ENCODE measurements at regions not wholly inside any gene's neighbourhood (a gene's known extent, or its start where the extent isn't known, plus 50 kb on each side); places are given as distances from the start of the nearest gene placed in this dataset.

DNA sequence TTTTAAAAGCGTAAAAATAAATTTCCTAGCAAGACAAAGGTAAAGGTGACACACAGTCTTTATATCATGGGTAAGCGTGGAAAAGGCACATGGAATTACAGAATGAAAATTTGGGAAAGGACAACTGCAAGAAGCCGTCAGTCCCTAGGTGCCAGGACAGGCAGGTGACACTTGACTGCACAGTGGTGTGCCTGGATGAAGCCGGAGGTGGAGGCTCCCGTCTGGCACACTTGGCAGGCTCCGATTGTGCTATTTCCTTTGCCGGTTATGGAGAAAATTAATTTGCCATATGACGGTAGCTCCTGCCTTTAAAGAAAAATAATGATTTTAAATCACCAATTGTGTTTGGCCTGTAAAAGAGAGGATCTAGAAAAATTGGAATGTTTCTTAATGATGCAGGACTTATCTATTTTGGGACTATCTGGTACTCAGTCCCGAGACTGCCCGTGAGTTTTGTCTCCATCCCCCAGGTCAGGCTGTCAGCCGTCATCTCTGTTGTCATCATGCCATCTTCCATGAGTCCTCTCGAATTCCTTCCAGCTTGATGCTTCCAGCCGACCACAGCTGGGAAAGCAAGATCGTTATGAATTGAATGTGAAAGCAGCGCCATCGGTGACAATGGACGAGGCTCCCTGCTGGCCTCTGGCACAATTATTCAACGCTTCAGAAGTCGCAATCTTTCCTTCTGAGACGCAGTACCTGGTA, 56.2 kb upstream of the MGMT start:
- Histone ChIP-seq H3K27me3 (peaks cover 7% of the 10 kb centered on the region), H3K36me3 (replicated peaks; ENCODE audit: insufficient read depth, low read depth) (no peaks in the 10 kb centered on the region), H3K9me3 (ENCODE audit: low read depth) (no peaks in the 10 kb centered on the region), H3K79me2 (no peaks in the 10 kb centered on the region), H4K20me1 (ENCODE audit: insufficient read depth, poor library complexity, severe bottlenecking) (no peaks in the 10 kb centered on the region), H3K9me2 (replicated peaks; ENCODE audit: insufficient read depth) (no peaks in the 10 kb centered on the region), H3K4me2 (no peak overlapping the region), H2AFZ (no peak overlapping the region), H3K4me1 (ENCODE audit: insufficient read depth) (no peaks in the 10 kb centered on the region), H3K4me3 (no peak overlapping the region), H3K27ac (no peak overlapping the region)
- DNase-seq (ENCODE audit: low spot score): no peak
- TF ChIP-seq EZH2 (IDR thresholded peaks at IDR 0.05; ENCODE audit: borderline replicate concordance) (no peak), EZH2phosphoT487 (IDR thresholded peaks at IDR 0.05; ENCODE audit: low read depth, severe bottlenecking, unreplicated experiment) (no peak)
- TF ChIP-seq, protein P1, sequence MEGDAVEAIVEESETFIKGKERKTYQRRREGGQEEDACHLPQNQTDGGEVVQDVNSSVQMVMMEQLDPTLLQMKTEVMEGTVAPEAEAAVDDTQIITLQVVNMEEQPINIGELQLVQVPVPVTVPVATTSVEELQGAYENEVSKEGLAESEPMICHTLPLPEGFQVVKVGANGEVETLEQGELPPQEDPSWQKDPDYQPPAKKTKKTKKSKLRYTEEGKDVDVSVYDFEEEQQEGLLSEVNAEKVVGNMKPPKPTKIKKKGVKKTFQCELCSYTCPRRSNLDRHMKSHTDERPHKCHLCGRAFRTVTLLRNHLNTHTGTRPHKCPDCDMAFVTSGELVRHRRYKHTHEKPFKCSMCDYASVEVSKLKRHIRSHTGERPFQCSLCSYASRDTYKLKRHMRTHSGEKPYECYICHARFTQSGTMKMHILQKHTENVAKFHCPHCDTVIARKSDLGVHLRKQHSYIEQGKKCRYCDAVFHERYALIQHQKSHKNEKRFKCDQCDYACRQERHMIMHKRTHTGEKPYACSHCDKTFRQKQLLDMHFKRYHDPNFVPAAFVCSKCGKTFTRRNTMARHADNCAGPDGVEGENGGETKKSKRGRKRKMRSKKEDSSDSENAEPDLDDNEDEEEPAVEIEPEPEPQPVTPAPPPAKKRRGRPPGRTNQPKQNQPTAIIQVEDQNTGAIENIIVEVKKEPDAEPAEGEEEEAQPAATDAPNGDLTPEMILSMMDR (IDR thresholded peaks at IDR 0.05; ENCODE audit: poor library complexity): no peak
- WGBS (ENCODE audit: low lambda C conversion rate, missing lambda C conversion rate): 83% methylated on average over 20 of the region's 20 CpGs

GRCh38 chr10:129411393-129411705, 55.7 kb upstream of the MGMT start:
- peaks cover 7% of the 10 kb centered on the region for H3K27me3 ChIP-seq
- no peaks in the 10 kb centered on the region for H3K9me2 ChIP-seq (replicated peaks; ENCODE audit: insufficient read depth)
- no peaks in the 10 kb centered on the region for H3K4me1 ChIP-seq (ENCODE audit: insufficient read depth)
- no peak overlapping the region for H2AFZ ChIP-seq
- no peaks in the 10 kb centered on the region for H3K36me3 ChIP-seq (replicated peaks; ENCODE audit: insufficient read depth, low read depth)
- no peak overlapping the region for H3K4me2 ChIP-seq
- DNase-seq (ENCODE audit: low spot score): no peak
- WGBS (ENCODE audit: low lambda C conversion rate, missing lambda C conversion rate): 96% methylated on average over 8 of the region's 8 CpGs
- H4K20me1 ChIP-seq (ENCODE audit: insufficient read depth, poor library complexity, severe bottlenecking): no peaks in the 10 kb centered on the region
- H3K79me2 ChIP-seq: no peaks in the 10 kb centered on the region
- H3K9me3 ChIP-seq (ENCODE audit: low read depth): no peaks in the 10 kb centered on the region
- TF ChIP-seq, protein P1 (IDR thresholded peaks at IDR 0.05; ENCODE audit: poor library complexity): no peak
- TF ChIP-seq EZH2 (IDR thresholded peaks at IDR 0.05; ENCODE audit: borderline replicate concordance) (no peak), EZH2phosphoT487 (IDR thresholded peaks at IDR 0.05; ENCODE audit: low read depth, severe bottlenecking, unreplicated experiment) (no peak)
- no peak overlapping the region for H3K4me3 ChIP-seq
- H3K27ac ChIP-seq: no peak overlapping the region

DNA sequence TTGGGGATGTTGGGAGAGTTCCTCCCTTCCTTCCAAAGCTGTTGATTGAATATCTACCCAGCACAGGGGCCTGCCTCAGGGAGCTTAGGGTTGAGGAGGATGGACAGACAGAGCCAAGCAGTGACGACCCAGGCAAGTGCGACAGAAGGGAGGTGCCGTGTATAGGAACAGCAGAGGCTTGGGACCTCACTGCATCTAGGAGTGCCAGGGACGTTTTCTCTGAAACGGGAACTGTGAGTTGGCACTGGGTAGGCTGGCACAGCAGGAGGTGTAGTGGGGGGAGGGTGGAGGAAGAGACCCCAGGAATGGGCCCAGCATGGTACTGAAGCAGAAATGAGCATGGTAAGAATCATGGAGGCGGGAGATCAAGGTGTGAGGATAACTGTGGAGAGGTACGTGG, 55.3 kb upstream of the MGMT start:
- TF ChIP-seq, protein P1 (IDR thresholded peaks at IDR 0.05; ENCODE audit: poor library complexity): no peak
- TF ChIP-seq EZH2phosphoT487 (IDR thresholded peaks at IDR 0.05; ENCODE audit: low read depth, severe bottlenecking, unreplicated experiment) (no peak), EZH2 (IDR thresholded peaks at IDR 0.05; ENCODE audit: borderline replicate concordance) (no peak)
- no peaks in the 10 kb centered on the region for H3K4me1 ChIP-seq (ENCODE audit: insufficient read depth)
- no peaks in the 10 kb centered on the region for H3K79me2 ChIP-seq
- DNase-seq (ENCODE audit: low spot score): no peak
- 80% methylated on average over 7 of the region's 7 CpGs for WGBS (ENCODE audit: low lambda C conversion rate, missing lambda C conversion rate)
- H3K27me3 ChIP-seq: peaks cover 7% of the 10 kb centered on the region
- no peak overlapping the region for H2AFZ ChIP-seq
- H3K9me3 ChIP-seq (ENCODE audit: low read depth): no peaks in the 10 kb centered on the region
- no peak overlapping the region for H3K27ac ChIP-seq
- H4K20me1 ChIP-seq (ENCODE audit: insufficient read depth, poor library complexity, severe bottlenecking): no peaks in the 10 kb centered on the region
- H3K36me3 ChIP-seq (replicated peaks; ENCODE audit: insufficient read depth, low read depth): no peaks in the 10 kb centered on the region
- no peaks in the 10 kb centered on the region for H3K9me2 ChIP-seq (replicated peaks; ENCODE audit: insufficient read depth)
- H3K4me3 ChIP-seq: no peak overlapping the region
- no peak overlapping the region for H3K4me2 ChIP-seq
